Adipocyte (in vitro differentiated cells): ENCODE measurements at regions not wholly inside any gene's neighbourhood (a gene's known extent, or its start where the extent isn't known, plus 50 kb on each side); places are given as distances from the start of the nearest gene placed in this dataset.

Experiments
- DNase-seq: peaks from one replicate; pipeline ENCODE4 v3.0.0-alpha.2; 2015; ENCODE audit warnings: low read depth
- H3K27me3 ChIP-seq: replicated peaks from 2 replicates; pipeline ENCODE4 v1.7.0; 2013; ENCODE audit warnings: mild to moderate bottlenecking, low read length, moderate library complexity; ENCODE audit not compliant: control insufficient read depth, insufficient read depth
- H3K36me3 ChIP-seq: 2 replicates; pipeline ENCODE4 v1.7.0; 2013; ENCODE audit warnings: low read length, mild to moderate bottlenecking, moderate library complexity; ENCODE audit not compliant: control insufficient read depth, insufficient read depth, severe bottlenecking
- H3K4me1 ChIP-seq: 2 replicates; pipeline ENCODE4 v1.7.0; 2013; ENCODE audit warnings: mild to moderate bottlenecking, low read length, moderate library complexity; ENCODE audit not compliant: control insufficient read depth, insufficient read depth
- H3K4me3 ChIP-seq: 2 replicates; pipeline ENCODE4 v1.7.0; 2013; ENCODE audit warnings: mild to moderate bottlenecking, low read length, moderate library complexity
- H3K9ac ChIP-seq: 2 replicates; pipeline ENCODE4 v1.7.0; 2013; ENCODE audit warnings: mild to moderate bottlenecking, low read length, moderate library complexity
- H3K9me3 ChIP-seq: 2 replicates; pipeline ENCODE4 v1.7.0; 2013; ENCODE audit warnings: mild to moderate bottlenecking, low read length, moderate library complexity; ENCODE audit not compliant: control insufficient read depth

- Histone ChIP-seq H3K9me3 (peaks cover 5% of the 10 kb centered on the region), H3K4me3 (no peak overlapping the region), H3K27me3 (no peaks in the 10 kb centered on the region), H3K9ac (no peak overlapping the region), H3K36me3 (no peaks in the 10 kb centered on the region), H3K4me1 (no peaks in the 10 kb centered on the region)
- DNase-seq, result no peak
Measured at GRCh38 chr6:49370518-49370917, 92.5 kb downstream of the MMUT start.

GRCh38 chr6:49366539-49366938 is 96.5 kb downstream of the MMUT start:
- H3K9ac ChIP-seq, result no peak overlapping the region
- H3K9me3 ChIP-seq, result peaks cover 14% of the 10 kb centered on the region
- H3K4me3 ChIP-seq, result no peak overlapping the region
- no peaks in the 10 kb centered on the region for H3K27me3 ChIP-seq
- H3K36me3 ChIP-seq, result no peaks in the 10 kb centered on the region
- DNase-seq, result no peak
- H3K4me1 ChIP-seq, result no peaks in the 10 kb centered on the region

- Histone ChIP-seq H3K9me3 (peaks cover 7% of the 10 kb centered on the region), H3K9ac (no peak overlapping the region), H3K27me3 (no peaks in the 10 kb centered on the region), H3K4me3 (no peak overlapping the region), H3K4me1 (no peaks in the 10 kb centered on the region), H3K36me3 (no peaks in the 10 kb centered on the region)
- DNase-seq, result no peak
Measured at GRCh38 chr6:49348561-49348960, 114.5 kb downstream of the MMUT start.

- DNase-seq, result no peak
- Histone ChIP-seq H3K27me3 (no peaks in the 10 kb centered on the region), H3K9me3 (no peaks in the 10 kb centered on the region), H3K4me1 (no peaks in the 10 kb centered on the region), H3K9ac (no peak overlapping the region), H3K36me3 (no peaks in the 10 kb centered on the region), H3K4me3 (no peak overlapping the region)
Measured at GRCh38 chr6:49342410-49342809, 120.6 kb downstream of the MMUT start.

- Histone ChIP-seq H3K27me3 (no peaks in the 10 kb centered on the region), H3K4me1 (no peaks in the 10 kb centered on the region), H3K9ac (no peak overlapping the region), H3K9me3 (no peaks in the 10 kb centered on the region), H3K36me3 (no peaks in the 10 kb centered on the region), H3K4me3 (no peak overlapping the region)
- no peak for DNase-seq
Measured at GRCh38 chr6:49341869-49342268, 121.2 kb downstream of the MMUT start.

- DNase-seq, result no peak
- Histone ChIP-seq H3K27me3 (no peaks in the 10 kb centered on the region), H3K36me3 (no peaks in the 10 kb centered on the region), H3K4me3 (no peak overlapping the region), H3K9me3 (no peaks in the 10 kb centered on the region), H3K4me1 (no peaks in the 10 kb centered on the region), H3K9ac (no peak overlapping the region)
Measured at GRCh38 chr6:49339096-49339495, 124.0 kb downstream of the MMUT start.

GRCh38 chr6:49336514-49337131 is 126.4 kb downstream of the MMUT start:
- DNase-seq, result no peak
- H3K36me3 ChIP-seq, result no peaks in the 10 kb centered on the region
- H3K4me3 ChIP-seq, result no peak overlapping the region
- no peaks in the 10 kb centered on the region for H3K9me3 ChIP-seq
- H3K4me1 ChIP-seq, result no peaks in the 10 kb centered on the region
- H3K9ac ChIP-seq, result no peak overlapping the region
- no peaks in the 10 kb centered on the region for H3K27me3 ChIP-seq

GRCh38 chr6:49333345-49334125 is 129.5 kb downstream of the MMUT start:
- Histone ChIP-seq H3K9ac (no peak overlapping the region), H3K9me3 (no peaks in the 10 kb centered on the region), H3K36me3 (no peaks in the 10 kb centered on the region), H3K27me3 (no peaks in the 10 kb centered on the region), H3K4me1 (no peaks in the 10 kb centered on the region), H3K4me3 (no peak overlapping the region)
- DNase-seq, result peak; percentile 51

- Histone ChIP-seq H3K27me3 (no peaks in the 10 kb centered on the region), H3K4me1 (no peaks in the 10 kb centered on the region), H3K36me3 (no peaks in the 10 kb centered on the region), H3K4me3 (no peak overlapping the region), H3K9me3 (no peaks in the 10 kb centered on the region), H3K9ac (no peak overlapping the region)
- DNase-seq, result no peak
Measured at GRCh38 chr6:49332781-49333180, 130.3 kb downstream of the MMUT start.

- DNase-seq, result no peak
- Histone ChIP-seq H3K4me1 (peaks cover 21% of the 10 kb centered on the region), H3K36me3 (no peaks in the 10 kb centered on the region), H3K9ac (no peak overlapping the region), H3K9me3 (no peaks in the 10 kb centered on the region), H3K4me3 (no peak overlapping the region), H3K27me3 (no peaks in the 10 kb centered on the region)
Measured at GRCh38 chr6:49329186-49329585, 133.9 kb downstream of the MMUT start.

GRCh38 chr6:49328051-49328744 is 134.9 kb downstream of the MMUT start:
- H3K27me3 ChIP-seq, result no peaks in the 10 kb centered on the region
- no peak overlapping the region for H3K4me3 ChIP-seq
- H3K9me3 ChIP-seq, result no peaks in the 10 kb centered on the region
- DNase-seq, result no peak
- H3K36me3 ChIP-seq, result no peaks in the 10 kb centered on the region
- peaks cover 21% of the 10 kb centered on the region for H3K4me1 ChIP-seq
- H3K9ac ChIP-seq, result no peak overlapping the region
